ENCODE measurements at regions not wholly inside any gene's neighbourhood (a gene's known extent, or its start where the extent isn't known, plus 50 kb on each side); places are given as distances from the start of the nearest gene placed in this dataset.

- no peak for DNase-seq
- Histone ChIP-seq H3K9me3 (ENCODE audit: control insufficient read depth in 1 of 2, insufficient read depth in 1 of 2, low read length in 2 of 2) (no peaks in the 10 kb centered on the region), H3K4me3 (ENCODE audit: low read length) (no peak overlapping the region), H3K4me1 (ENCODE audit: insufficient read depth, low read length) (peaks cover 10% of the 10 kb centered on the region), H3K27ac (ENCODE audit: low read depth in 1 of 2, low read length in 2 of 2) (no peak overlapping the region), H3K27me3 (ENCODE audit: control insufficient read depth in 1 of 2, insufficient read depth in 2 of 2, low read length in 2 of 2) (no peaks in the 10 kb centered on the region), H3K36me3 (ENCODE audit: insufficient read depth, low read length) (no peaks in the 10 kb centered on the region)
- TF ChIP-seq CTCF (IDR thresholded peaks at IDR 0.05) = no peak
- intact Hi-C loops (cut with DNase I, micrococcal nuclease) = no loop called here
- H3K36me3 Mint-ChIP-seq (ENCODE audit: low read depth) = no peaks in the 10 kb centered on the region
- H3K4me3 Mint-ChIP-seq = no peak overlapping the region
- no peaks in the 10 kb centered on the region for H3K9me3 Mint-ChIP-seq
- ChIA-PET CTCF (no interaction called here), POLR2A (interaction anchor here (2.1 kb wide), 1 partner anchor 11 kb away, joined by 8 read pairs; no protein-coding TSS in a partner anchor)
- H3K27ac Mint-ChIP-seq = no peak overlapping the region
- peaks cover 8% of the 10 kb centered on the region for H3K4me1 Mint-ChIP-seq (ENCODE audit: low read depth)
- no peaks in the 10 kb centered on the region for H3K27me3 Mint-ChIP-seq
- ATAC-seq (ENCODE audit: poor library complexity) = no peak
Measured at GRCh38 chr9:89732939-89733324, 128.1 kb downstream of the GADD45G start.

- POLR2A ChIA-PET = no interaction called here
- no peak overlapping the region for H3K4me3 Mint-ChIP-seq
Measured at GRCh38 chr9:89734600-89735041, 129.8 kb downstream of the GADD45G start.

GRCh38 chr9:89738137-89738932 lies 133.5 kb downstream of the GADD45G start:
- ChIA-PET POLR2A (interaction anchor here (0.6 kb wide), 1 partner anchor 121 kb away, joined by 3 read pairs; no protein-coding TSS in a partner anchor), CTCF (no interaction called here)
- peaks cover 57% of the 10 kb centered on the region for H3K4me1 Mint-ChIP-seq (ENCODE audit: low read depth)
- no peak for TF ChIP-seq CTCF (IDR thresholded peaks at IDR 0.05)
- no peak overlapping the region for H3K27ac Mint-ChIP-seq
- H3K9me3 Mint-ChIP-seq = no peaks in the 10 kb centered on the region
- DNase-seq (no peak), ATAC-seq (ENCODE audit: poor library complexity) (no peak)
- H3K4me3 ChIP-seq (ENCODE audit: low read length) = no peak overlapping the region
- no peaks in the 10 kb centered on the region for H3K9me3 ChIP-seq (ENCODE audit: control insufficient read depth in 1 of 2, insufficient read depth in 1 of 2, low read length in 2 of 2)
- H3K36me3 Mint-ChIP-seq (ENCODE audit: low read depth) = no peaks in the 10 kb centered on the region
- H3K36me3 ChIP-seq (ENCODE audit: insufficient read depth, low read length) = no peaks in the 10 kb centered on the region
- H3K27ac ChIP-seq (ENCODE audit: low read depth in 1 of 2, low read length in 2 of 2) = no peak overlapping the region
- no peaks in the 10 kb centered on the region for H3K27me3 ChIP-seq (ENCODE audit: control insufficient read depth in 1 of 2, insufficient read depth in 2 of 2, low read length in 2 of 2)
- H3K4me1 ChIP-seq (ENCODE audit: insufficient read depth, low read length) = peaks cover 52% of the 10 kb centered on the region
- H3K27me3 Mint-ChIP-seq = no peaks in the 10 kb centered on the region
- H3K4me3 Mint-ChIP-seq = no peak overlapping the region
- intact Hi-C loops (cut with DNase I, micrococcal nuclease) = no loop called here

More at GRCh38 chr9:89734600-89735041, 129.8 kb downstream of the GADD45G start:
- Histone ChIP-seq H3K36me3 (ENCODE audit: insufficient read depth, low read length) (no peaks in the 10 kb centered on the region), H3K4me3 (ENCODE audit: low read length) (no peak overlapping the region), H3K27me3 (ENCODE audit: control insufficient read depth in 1 of 2, insufficient read depth in 2 of 2, low read length in 2 of 2) (no peaks in the 10 kb centered on the region), H3K9me3 (ENCODE audit: control insufficient read depth in 1 of 2, insufficient read depth in 1 of 2, low read length in 2 of 2) (no peaks in the 10 kb centered on the region), H3K4me1 (ENCODE audit: insufficient read depth, low read length) (peaks cover 22% of the 10 kb centered on the region), H3K27ac (ENCODE audit: low read depth in 1 of 2, low read length in 2 of 2) (no peak overlapping the region)
- H3K27ac Mint-ChIP-seq = no peak overlapping the region
- H3K9me3 Mint-ChIP-seq = no peaks in the 10 kb centered on the region
- TF ChIP-seq CTCF (IDR thresholded peaks at IDR 0.05) = no peak
- H3K36me3 Mint-ChIP-seq (ENCODE audit: low read depth) = no peaks in the 10 kb centered on the region
- intact Hi-C loops (cut with DNase I, micrococcal nuclease) = no loop called here
- no peak for ATAC-seq (ENCODE audit: poor library complexity)
- H3K27me3 Mint-ChIP-seq = no peaks in the 10 kb centered on the region
- peaks cover 24% of the 10 kb centered on the region for H3K4me1 Mint-ChIP-seq (ENCODE audit: low read depth)
- DNase-seq = no peak
- CTCF ChIA-PET = no interaction called here

All from CD4-positive, alpha-beta T cell (primary cell).